ENCODE measurements at regions not wholly inside any gene's neighbourhood (a gene's known extent, or its start where the extent isn't known, plus 50 kb on each side); places are given as distances from the start of the nearest gene placed in this dataset.

GRCh38 chr1:101484689-101485338 lies 248.0 kb downstream of the S1PR1 start:
- TF ChIP-seq CTCF (conservative IDR thresholded peaks at IDR 0.05; ENCODE audit: low read length) (no peak), EZH2phosphoT487 (IDR thresholded peaks at IDR 0.05; ENCODE audit: borderline replicate concordance) (no peak)

All from Loucy (cell line).